Effector memory CD8-positive, alpha-beta T cell (primary cell): ENCODE measurements at regions not wholly inside any gene's neighbourhood (a gene's known extent, or its start where the extent isn't known, plus 50 kb on each side); places are given as distances from the start of the nearest gene placed in this dataset.
"Not testable (repeated sequence)": the region's sequence is repeated elsewhere in the genome, so short reads cannot be mapped to it uniquely, and the experiment has no call there.

Experiments used
- ATAC-seq: fragments of 150-1000 bp; cut with Tn5 transposase; replicated peaks from 2 replicates; pipeline ENCODE4 v1.10.0; 2021; ENCODE audit warnings: mild to moderate bottlenecking, moderate library complexity
- DNase-seq, 3 experiments: peaks; one replicate each; pipeline ENCODE4 v3.0.0; 2021
- H3K27ac Mint-ChIP-seq, 2 donors: one replicate each; pipeline ENCODE4 v1.8.0; 2022; ENCODE audit warnings: mild to moderate bottlenecking in 2 of 2, mixed read lengths in 2 of 2, moderate library complexity in 2 of 2
- H3K27me3 Mint-ChIP-seq, 2 donors: one replicate each; pipeline ENCODE4 v1.8.0; 2022; ENCODE audit warnings: mixed read lengths in 2 of 2
- H3K36me3 Mint-ChIP-seq: one replicate; pipeline ENCODE4 v1.8.0; 2022; ENCODE audit warnings: mild to moderate bottlenecking, moderate library complexity, mixed read lengths; ENCODE audit not compliant: insufficient read depth
- H3K4me1 Mint-ChIP-seq, 2 donors: one replicate each; pipeline ENCODE4 v1.8.0; 2022; ENCODE audit warnings: low read depth in 2 of 2, mixed read lengths in 2 of 2
- H3K4me3 Mint-ChIP-seq, 2 donors: one replicate each; pipeline ENCODE4 v1.8.0; 2022; ENCODE audit warnings: mild to moderate bottlenecking in 2 of 2, mixed read lengths in 2 of 2, moderate library complexity in 2 of 2
- H3K9me3 Mint-ChIP-seq, 2 donors: one replicate each; pipeline ENCODE4 v1.8.0; 2022; ENCODE audit warnings: mixed read lengths in 2 of 2

DNA sequence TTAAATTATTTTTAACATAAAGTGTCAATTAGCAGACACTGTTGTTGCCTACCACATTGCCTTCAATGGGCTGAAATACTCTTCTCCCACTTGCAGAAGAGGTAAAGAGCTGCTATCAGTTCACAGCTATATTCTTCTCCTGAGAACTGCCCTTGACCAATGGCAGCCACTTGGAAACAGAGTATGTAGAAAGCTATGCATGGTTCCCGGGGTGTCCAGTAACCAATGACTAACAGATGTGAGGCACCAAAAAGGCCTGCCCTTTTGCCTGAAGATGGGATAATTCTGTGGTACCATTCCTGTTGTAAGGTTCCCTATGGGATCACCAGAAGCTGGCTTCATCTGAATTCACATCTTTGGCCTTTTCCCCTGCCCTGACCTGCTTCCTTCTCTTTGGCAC is 181.4 kb upstream of the MAP3K1 start:
- H3K9me3 Mint-ChIP-seq = peaks cover 0 to 3% of the 10 kb centered on the region in 2 donors
- peaks cover 0 to 4% of the 10 kb centered on the region in 2 donors for H3K4me1 Mint-ChIP-seq
- peaks cover 22 to 38% of the 10 kb centered on the region in 2 donors for H3K27me3 Mint-ChIP-seq
- no peak overlapping the region for H3K27ac Mint-ChIP-seq
- DNase-seq (no peak), ATAC-seq (no peak)
- no peaks in the 10 kb centered on the region for H3K36me3 Mint-ChIP-seq
- H3K4me3 Mint-ChIP-seq = no peak overlapping the region

DNA sequence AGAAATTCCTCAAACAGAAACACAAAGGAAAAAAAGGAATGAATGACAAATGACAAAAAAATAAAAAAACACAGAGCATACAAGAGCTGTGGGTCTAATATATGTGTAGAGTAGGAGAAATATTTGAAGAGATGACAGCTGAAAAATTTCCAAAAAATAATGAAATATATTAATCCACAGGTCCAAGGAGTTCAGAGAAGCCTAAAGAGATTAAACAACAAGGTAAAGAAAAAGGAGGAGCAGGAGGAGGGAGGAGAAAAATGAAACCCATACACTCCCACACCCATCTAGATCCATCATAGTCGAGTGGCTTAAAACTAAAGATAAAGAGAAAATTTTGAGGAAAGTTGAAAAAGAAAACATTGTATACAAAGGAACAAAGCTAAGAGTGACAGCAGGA is 182.4 kb upstream of the MAP3K1 start:
- Mint-ChIP-seq H3K9me3 (peaks cover 0 to 3% of the 10 kb centered on the region in 2 donors), H3K27ac (no peak overlapping the region), H3K4me1 (no peaks in the 10 kb centered on the region), H3K4me3 (no peak overlapping the region), H3K36me3 (no peaks in the 10 kb centered on the region), H3K27me3 (peaks cover 14 to 30% of the 10 kb centered on the region in 2 donors)
- DNase-seq = no peak
- no peak for ATAC-seq

DNA sequence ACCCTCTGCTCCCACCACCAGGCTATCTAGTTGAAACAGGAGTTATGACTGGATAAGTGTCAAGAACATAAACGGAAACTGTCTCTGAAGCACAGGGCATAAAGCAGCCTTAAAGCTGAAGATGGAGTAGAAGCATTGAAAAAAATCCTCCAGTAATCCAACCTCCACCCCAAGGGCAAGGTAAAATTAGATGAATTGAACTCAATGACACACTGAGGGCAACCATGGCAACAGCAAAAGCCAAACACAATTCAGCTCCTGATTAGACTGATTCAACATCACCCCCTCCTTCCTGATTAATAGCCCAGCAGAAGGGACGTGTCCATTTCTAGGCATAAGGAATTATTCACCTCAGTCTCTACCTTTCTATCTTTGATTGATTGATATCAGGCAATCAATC is 183.2 kb upstream of the MAP3K1 start:
- Mint-ChIP-seq H3K27me3 (peaks cover 10 to 30% of the 10 kb centered on the region in 2 donors), H3K9me3 (peaks cover 0 to 3% of the 10 kb centered on the region in 2 donors), H3K4me1 (no peaks in the 10 kb centered on the region), H3K36me3 (no peaks in the 10 kb centered on the region), H3K27ac (no peak overlapping the region), H3K4me3 (no peak overlapping the region)
- DNase-seq = no peak
- no peak for ATAC-seq

DNA sequence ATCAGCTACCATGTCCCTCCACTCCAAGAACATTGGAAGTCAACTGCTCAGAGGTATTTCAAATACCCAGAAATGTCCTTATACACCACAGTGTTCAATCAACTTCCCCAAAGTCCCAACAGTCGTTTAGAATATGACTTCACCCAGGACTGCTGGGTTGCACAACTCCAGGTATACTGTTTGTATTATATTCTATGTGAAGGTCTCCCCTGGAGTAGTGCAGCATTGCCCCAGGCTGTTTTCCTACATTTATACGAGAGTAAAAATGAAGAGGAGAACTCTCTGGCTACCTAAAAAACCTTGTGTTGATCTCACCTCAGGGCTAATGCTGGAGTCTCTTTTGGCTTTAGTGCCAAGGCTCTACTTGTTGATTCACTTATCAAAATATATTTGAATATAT is 183.6 kb upstream of the MAP3K1 start:
- DNase-seq (no peak), ATAC-seq (no peak)
- no peaks in the 10 kb centered on the region for H3K4me1 Mint-ChIP-seq

DNA sequence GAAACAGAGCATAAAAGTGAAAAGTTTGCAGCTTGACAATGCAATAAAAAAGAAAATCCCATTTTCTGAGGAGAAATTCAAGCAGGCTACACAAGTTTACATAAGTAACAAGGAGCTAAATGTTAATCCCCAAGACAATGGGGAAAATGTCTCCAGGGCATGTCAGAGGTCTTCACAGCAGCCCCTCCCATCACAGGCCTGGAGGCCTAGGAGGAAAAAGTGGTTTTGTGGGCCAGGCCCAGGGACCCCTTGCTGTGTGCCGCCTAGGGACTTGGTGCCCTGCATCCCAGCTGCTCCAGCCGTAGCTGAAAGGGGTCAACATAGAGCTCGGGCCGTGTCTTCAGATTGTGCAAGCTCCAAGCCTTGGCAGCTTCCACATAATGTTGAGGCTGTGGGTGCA is 186.7 kb upstream of the MAP3K1 start:
- not testable (repeated sequence) for H3K9me3 Mint-ChIP-seq, H3K4me1 Mint-ChIP-seq, H3K4me3 Mint-ChIP-seq, ATAC-seq, H3K27ac Mint-ChIP-seq, H3K36me3 Mint-ChIP-seq, DNase-seq
- peaks cover 9 to 23% of the 10 kb centered on the region in 2 donors for H3K27me3 Mint-ChIP-seq

More for the DNA sequence above, 183.6 kb upstream of the MAP3K1 start:
- Mint-ChIP-seq H3K27ac (no peak overlapping the region), H3K9me3 (peaks cover 0 to 3% of the 10 kb centered on the region in 2 donors), H3K4me3 (no peak overlapping the region), H3K36me3 (no peaks in the 10 kb centered on the region), H3K27me3 (peaks cover 10 to 28% of the 10 kb centered on the region in 2 donors)

DNA sequence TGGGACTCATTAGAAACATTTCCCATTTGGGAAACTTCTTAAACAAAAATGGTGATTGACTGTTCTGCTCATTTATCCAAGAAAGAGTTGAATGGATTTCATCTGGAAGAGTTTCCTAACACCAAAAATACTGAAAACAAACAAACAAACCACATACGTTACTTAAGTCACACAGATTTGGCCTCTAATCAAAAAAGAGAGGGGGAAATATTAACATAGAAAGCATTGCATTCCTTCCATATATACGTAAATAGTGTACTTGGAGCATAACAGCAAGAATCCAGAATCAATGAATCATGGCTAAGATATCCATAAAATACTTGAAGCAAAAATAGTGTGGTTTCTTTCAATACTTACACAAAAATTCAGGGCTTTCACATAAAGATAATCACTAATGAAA is 189.8 kb upstream of the MAP3K1 start:
- Mint-ChIP-seq H3K4me1 (no peaks in the 10 kb centered on the region), H3K36me3 (no peaks in the 10 kb centered on the region), H3K4me3 (no peak overlapping the region), H3K9me3 (peaks cover 0 to 3% of the 10 kb centered on the region in 2 donors), H3K27me3 (peaks cover 9 to 10% of the 10 kb centered on the region in 2 donors), H3K27ac (no peak overlapping the region)
- DNase-seq = no peak
- no peak for ATAC-seq

DNA sequence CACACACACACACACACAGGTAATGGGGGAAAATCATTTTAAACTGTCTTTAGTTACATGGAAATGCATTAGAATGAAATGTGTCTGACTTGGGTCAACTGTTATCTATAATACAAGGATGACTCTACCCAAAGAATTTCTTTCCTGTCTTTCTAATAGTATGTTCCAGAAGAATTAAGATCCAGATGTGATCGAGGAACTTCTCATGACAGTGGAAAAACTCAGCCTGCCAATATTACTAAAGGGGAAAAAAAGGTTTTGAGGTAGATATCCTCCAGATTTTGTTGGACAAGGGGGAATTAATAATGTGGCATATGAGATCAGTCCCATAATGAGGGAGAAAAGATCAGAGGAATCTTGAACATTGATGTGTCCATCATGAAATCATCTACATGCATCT is 190.6 kb upstream of the MAP3K1 start:
- Mint-ChIP-seq H3K4me1 (no peaks in the 10 kb centered on the region), H3K9me3 (no peaks in the 10 kb centered on the region), H3K27ac (no peak overlapping the region), H3K4me3 (no peak overlapping the region), H3K27me3 (peaks cover 2 to 9% of the 10 kb centered on the region in 2 donors), H3K36me3 (no peaks in the 10 kb centered on the region)
- ATAC-seq (no peak), DNase-seq (no peak)

DNA sequence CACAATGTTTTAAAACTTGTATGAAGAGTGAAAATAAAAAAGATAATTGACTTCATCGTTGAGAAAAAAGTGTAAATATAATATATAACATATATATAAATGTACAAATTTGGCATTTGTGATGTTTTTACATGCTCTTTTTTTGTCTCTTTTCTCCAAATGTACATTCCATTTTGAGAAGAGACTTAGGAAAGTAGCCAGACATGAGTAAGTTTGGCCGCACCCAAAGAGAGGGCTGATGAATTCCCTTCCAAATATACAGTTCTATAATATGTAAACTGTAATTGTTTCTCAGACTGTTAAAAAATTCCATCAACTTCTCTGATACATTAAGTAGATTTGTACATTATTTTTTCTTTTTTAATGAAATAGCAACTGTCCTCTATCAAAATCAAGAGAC is 193.2 kb upstream of the MAP3K1 start:
- Mint-ChIP-seq H3K27ac (no peak overlapping the region), H3K36me3 (no peaks in the 10 kb centered on the region), H3K9me3 (peaks cover 0 to 3% of the 10 kb centered on the region in 2 donors), H3K4me3 (no peak overlapping the region), H3K4me1 (no peaks in the 10 kb centered on the region), H3K27me3 (peaks cover 0 to 7% of the 10 kb centered on the region in 2 donors)
- no peak for DNase-seq
- ATAC-seq = no peak

DNA sequence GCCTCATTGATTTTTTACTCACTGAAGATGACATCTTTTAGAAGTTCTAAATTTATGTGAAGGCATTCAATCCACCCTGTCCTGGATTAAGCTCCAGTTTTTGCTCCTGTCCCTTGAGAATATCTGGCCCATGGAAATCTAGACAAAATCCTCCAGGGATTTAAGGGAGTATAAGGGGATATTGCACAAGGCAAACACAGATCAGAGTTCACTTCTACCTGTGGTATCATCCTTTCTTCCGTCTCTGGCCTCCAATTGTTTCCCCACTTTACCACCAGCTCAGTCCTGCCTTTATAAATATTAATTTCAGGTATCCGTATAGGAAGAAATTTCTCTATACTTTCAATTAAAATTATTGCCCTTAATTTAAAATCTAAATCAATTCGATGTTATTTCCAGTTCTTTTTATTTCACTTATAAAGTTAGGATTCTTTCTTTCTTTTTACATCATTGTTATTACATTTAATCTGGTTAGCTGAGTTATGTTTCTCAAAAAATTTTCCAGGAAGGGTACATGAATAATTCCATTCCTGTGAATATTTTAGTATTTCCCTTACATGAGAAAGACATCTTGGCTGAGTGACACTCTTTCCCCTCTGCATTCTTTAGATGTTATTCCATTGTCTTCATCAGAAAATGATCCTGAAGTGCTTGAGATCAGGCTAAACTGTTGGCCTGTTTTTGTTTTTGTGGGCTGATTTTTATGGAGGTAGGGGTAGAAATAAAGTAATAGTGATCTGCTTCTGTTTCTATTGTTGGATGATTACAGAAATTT is 194.3 kb upstream of the MAP3K1 start:
- H3K4me3 Mint-ChIP-seq = no peak overlapping the region
- H3K36me3 Mint-ChIP-seq = no peaks in the 10 kb centered on the region
- no peak for DNase-seq
- H3K27me3 Mint-ChIP-seq = no peaks in the 10 kb centered on the region
- H3K9me3 Mint-ChIP-seq = peaks cover 0 to 3% of the 10 kb centered on the region in 2 donors
- H3K27ac Mint-ChIP-seq = no peak overlapping the region
- no peak for ATAC-seq
- H3K4me1 Mint-ChIP-seq = peaks cover 0 to 1% of the 10 kb centered on the region in 2 donors

DNA sequence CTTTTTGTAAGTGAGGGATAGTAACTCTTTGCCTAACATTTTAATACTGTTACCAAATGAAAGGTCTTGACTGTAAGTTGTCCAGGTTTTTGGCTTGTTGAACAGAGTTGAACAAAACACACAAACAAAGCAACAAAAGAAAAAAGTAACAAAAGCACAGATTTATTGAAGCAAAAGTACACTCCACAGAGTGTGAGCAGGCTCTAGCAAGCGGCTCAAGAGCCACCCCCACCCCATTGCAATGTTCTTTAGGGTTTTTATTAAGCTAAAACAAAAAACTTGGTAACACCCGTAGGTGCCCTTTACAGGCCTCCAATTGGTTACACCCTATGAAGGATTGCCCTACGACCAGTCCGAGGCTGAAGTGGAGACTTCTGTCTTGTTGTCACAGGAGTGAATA is 197.4 kb upstream of the MAP3K1 start:
- no peak overlapping the region for H3K27ac Mint-ChIP-seq
- H3K9me3 Mint-ChIP-seq = peaks cover 0 to 3% of the 10 kb centered on the region in 2 donors
- ATAC-seq = no peak

DNA sequence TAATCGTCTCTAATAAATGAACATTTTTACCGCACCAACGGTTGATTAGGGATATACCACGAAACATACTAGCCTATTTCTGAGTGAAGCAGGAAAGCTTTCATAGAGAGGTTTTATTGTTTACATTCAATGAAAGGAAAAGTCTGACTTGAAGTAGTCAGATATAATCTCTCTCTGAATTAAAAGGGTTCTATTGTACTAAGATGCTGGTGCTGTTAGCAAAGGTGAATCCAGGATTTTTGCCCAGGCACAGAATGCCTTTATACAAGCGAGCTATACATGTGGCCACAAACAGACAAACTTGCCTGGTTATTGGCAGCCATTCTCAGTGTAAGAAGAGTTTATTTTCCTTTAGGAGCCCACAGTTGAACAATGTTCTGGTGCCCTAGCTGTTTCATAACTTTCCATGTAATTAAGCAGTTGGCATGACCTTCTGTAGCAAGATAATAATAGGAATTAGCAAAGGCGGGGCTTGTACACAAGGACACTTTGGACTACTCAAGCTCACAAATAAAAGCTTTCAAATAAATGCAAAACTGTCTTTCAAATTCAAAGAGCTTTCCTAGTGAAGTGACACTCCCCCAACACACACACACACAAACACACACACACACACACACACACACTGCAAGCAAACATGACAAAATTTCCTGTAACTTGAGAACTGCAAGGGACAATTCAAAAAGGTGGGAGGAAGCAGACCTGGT is 198.7 kb upstream of the MAP3K1 start:
- H3K27me3 Mint-ChIP-seq = no peaks in the 10 kb centered on the region
- no peaks in the 10 kb centered on the region for H3K36me3 Mint-ChIP-seq
- peaks cover 0 to 4% of the 10 kb centered on the region in 2 donors for H3K9me3 Mint-ChIP-seq
- no peak for ATAC-seq
- peaks cover 11 to 30% of the 10 kb centered on the region in 2 donors for H3K4me1 Mint-ChIP-seq
- no peak overlapping the region for H3K4me3 Mint-ChIP-seq
- no peak for DNase-seq
- H3K27ac Mint-ChIP-seq = no peak overlapping the region

More for the DNA sequence above, 197.4 kb upstream of the MAP3K1 start:
- Mint-ChIP-seq H3K4me3 (no peak overlapping the region), H3K27me3 (no peaks in the 10 kb centered on the region), H3K4me1 (peaks cover 5 to 22% of the 10 kb centered on the region in 2 donors), H3K36me3 (no peaks in the 10 kb centered on the region)
- no peak for DNase-seq

DNA sequence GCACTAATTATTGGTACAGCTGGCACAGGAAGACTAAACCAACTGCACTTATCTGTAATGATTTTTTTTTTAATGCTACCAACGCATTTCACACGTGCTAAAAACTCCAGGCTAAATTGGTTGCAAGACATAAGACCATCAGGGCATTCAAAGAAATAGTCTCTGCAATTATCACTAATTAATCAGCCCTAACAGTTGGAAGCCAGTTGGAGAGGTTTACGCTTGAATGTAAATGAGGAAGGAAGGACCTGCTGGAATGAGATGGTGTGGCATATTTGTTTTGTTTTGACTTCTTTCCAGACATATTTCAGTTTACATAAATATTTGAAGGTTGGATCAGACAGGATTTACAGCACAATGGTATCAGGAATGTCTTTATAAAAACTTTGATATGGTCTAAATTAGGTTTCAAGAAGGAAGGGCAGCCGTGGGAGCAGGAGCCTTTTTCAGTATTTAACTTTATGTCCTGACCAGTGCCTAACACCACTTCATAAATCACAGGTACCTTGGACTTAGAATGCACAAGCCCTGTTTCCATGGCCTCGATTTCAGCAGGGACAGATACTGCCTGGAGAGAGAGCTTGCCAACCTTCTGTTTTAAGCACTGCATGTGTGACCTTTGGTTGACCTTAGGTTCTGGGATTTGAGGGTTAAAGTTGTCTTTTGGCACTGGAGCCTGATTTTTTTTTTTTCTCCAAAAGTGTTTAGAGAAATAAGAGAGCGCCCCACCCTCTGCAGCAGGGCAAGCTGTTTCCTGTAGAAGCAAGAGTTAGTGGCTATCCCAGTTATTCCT is 199.8 kb upstream of the MAP3K1 start:
- DNase-seq (no peak), ATAC-seq (no peak)
- Mint-ChIP-seq H3K4me3 (no peak overlapping the region), H3K36me3 (no peaks in the 10 kb centered on the region), H3K9me3 (peaks cover 0 to 6% of the 10 kb centered on the region in 2 donors), H3K27me3 (no peaks in the 10 kb centered on the region), H3K4me1 (peaks cover 11 to 31% of the 10 kb centered on the region in 2 donors), H3K27ac (no peak overlapping the region)

DNA sequence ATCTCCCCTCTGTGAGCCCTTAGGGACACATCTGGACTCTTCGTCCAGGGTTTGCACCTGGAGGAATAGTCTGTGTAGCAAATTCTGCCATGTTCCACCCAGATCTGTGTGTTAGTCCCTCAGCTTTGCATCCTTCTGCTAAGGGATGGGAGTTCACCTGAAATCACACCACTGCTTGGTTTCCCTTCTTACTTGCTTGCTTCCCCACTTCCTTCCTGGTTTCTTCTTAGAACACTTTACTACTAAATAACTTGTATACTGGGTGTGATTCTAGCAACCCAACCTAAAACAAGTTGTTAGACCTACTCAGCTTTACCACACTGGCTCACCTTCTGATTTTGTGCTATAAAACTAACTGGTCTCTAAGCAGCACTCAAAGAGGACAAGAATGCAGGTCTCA is 202.6 kb upstream of the MAP3K1 start:
- peaks cover 0 to 2% of the 10 kb centered on the region in 2 donors for H3K27me3 Mint-ChIP-seq
- no peaks in the 10 kb centered on the region for H3K36me3 Mint-ChIP-seq
- ATAC-seq (peak; percentile 76), DNase-seq (no peak)
- H3K4me1 Mint-ChIP-seq = peaks cover 11 to 43% of the 10 kb centered on the region in 2 donors
- peaks cover 0 to 3% of the 10 kb centered on the region in 2 donors for H3K9me3 Mint-ChIP-seq
- H3K4me3 Mint-ChIP-seq = peak overlapping the region; percentile 13 to 61
- peak overlapping the region in 1 of 2 donors; percentile 68 for H3K27ac Mint-ChIP-seq
